ENCODE measurements at regions not wholly inside any gene's neighbourhood (a gene's known extent, or its start where the extent isn't known, plus 50 kb on each side); places are given as distances from the start of the nearest gene placed in this dataset.

- no peak for DNase-seq
Observed at GRCh38 chr11:130588471-130588870, 140.0 kb downstream of the ADAMTS15 start.

DNA sequence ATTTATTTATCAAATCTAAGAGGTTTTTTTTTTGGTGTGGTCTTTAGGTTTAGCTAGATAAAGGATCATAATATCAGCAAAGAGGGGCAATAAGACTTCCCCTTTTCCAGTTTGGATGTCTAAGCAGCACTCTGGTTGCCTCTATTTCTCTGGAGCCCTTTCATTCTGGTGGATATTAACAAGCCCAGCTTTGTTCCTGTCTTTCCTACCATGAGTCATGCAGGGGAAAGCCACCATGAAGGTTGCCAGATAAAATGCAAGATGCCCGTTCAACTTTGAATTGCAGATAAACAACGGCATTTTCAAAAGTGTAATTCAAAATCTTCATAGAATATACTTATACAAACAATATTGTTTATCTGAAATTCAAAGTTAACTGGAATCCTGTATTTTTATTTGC lies 143.6 kb downstream of the ADAMTS15 start:
- no peak for DNase-seq

DNA sequence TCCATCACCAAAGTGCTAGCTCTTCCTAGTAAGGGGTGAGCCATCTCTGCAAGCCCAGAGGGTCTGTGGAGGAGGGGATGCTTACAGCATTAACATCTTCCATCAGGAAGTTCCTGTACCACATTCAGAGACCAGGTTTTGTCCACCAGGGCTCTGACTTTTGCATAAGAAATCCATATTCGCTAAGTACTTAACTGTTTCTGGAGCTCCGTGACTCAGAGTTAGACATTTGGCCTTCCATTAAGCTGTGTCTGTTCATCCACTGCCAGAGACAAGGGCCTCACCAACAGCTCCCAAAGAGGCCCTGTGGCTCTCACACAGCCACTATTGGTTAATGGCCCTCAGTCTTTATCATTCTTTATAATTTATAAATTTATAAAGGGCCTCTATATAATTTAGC lies 144.6 kb downstream of the ADAMTS15 start:
- no peak for DNase-seq

DNA sequence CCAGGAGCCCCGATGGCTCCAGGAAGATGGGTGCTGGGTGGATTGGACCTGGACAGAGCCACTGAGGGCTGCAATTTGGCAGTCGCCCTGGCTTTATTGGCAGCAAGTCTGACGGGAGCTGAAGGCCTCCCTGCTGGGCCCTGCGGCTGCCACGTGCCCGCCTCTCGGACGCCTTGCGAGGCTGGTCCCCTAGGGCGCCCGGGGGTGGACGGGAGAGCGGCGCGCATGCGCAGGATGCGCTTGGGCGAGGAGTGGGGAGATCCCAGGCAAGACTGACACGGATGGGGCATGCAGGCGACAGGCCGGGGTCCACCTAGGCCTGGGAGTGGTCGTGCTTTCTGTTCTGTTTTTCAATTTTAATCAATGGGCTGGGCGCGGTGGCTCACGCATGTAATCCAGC lies 150.0 kb downstream of the ADAMTS15 start:
- DNase-seq = no peak

GRCh38 chr11:130599073-130599654 lies 150.7 kb downstream of the ADAMTS15 start:
- DNase-seq = no peak

DNA sequence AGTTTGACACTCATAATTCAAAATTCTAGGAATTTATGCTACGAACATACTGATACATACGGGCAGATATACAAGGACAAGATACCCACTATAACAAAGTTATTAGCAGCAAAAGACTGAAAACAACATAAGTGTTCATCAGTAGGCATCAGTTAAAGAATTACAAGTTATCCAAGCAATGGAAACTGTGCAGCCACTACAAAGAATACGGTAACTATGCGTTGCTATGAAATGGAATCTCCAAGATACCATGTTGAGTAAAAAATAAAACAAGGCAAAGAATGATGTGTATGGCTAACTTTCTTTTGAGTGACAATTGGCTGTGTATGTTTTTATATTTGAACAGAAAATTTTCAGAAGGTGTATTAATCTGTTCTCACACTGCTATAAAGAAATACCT lies 151.7 kb downstream of the ADAMTS15 start:
- DNase-seq = no peak

DNA sequence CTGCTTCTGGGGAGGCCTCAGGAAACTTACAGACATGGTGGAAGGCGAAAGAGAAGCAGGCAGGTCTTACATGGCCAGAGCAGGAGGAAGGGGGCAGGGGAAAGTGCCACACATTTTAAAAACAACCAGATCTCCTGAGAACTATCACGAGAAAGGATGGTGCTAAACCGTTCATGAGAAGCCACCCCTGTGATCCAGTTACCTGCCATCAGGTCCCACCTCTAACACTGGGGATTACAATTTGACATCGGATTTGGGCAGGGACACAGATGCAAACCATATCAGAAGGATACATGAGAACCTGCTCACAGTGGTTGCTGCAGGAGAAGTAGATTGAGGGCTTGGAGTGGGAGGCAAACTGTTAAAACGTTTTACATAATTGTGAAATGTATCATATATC lies 152.2 kb downstream of the ADAMTS15 start:
- DNase-seq = no peak

DNA sequence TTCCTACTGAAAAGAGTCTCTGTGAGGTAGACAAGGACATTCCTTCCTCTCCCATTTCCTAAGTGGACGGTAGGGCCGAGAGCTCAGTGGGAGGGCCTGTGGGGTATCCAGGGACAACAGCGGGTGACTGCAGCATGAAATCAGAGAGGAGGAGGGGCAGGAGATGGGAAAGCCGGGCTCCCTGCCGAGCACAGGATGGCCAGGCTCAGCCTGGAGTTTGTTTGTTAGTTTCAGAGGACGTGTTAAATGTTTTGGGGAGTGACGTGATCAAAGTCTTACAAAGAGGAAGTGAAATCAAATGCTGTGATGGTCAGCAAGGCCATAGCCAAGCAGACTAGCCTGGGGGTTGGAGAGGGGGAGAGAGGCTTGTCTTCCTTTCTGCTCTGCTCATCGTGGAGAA lies 152.7 kb downstream of the ADAMTS15 start:
- no peak for DNase-seq

- no peak for DNase-seq
Observed at GRCh38 chr11:130601764-130602460, 153.5 kb downstream of the ADAMTS15 start.

GRCh38 chr11:130602641-130603334 lies 154.3 kb downstream of the ADAMTS15 start:
- no peak for DNase-seq

GRCh38 chr11:130603335-130603906 lies 155.0 kb downstream of the ADAMTS15 start:
- no peak for DNase-seq

DNA sequence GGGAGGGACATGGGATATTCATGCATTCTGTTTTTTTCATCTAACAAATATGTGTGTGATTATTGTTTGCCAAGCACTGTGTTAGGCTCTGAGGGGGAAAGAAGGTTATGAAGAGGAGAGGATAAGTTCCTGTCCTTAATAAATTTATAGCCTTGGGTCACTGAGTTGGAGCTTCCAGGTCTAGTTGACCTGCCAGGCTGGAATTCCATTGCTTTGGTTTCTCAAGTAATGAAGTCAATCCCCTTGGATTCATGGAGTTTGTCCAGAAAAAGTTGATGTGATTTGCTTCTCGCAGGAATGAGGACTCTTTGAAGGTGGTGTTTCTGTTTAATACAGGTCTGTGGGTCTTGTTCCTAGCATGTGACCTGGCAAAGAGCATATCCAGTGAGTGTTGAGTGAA lies 156.2 kb downstream of the ADAMTS15 start:
- no peak for DNase-seq

GRCh38 chr11:130606178-130606577 lies 157.7 kb downstream of the ADAMTS15 start:
- no peak for DNase-seq

- DNase-seq = no peak
Observed at GRCh38 chr11:130606781-130607511, 158.5 kb downstream of the ADAMTS15 start.

DNA sequence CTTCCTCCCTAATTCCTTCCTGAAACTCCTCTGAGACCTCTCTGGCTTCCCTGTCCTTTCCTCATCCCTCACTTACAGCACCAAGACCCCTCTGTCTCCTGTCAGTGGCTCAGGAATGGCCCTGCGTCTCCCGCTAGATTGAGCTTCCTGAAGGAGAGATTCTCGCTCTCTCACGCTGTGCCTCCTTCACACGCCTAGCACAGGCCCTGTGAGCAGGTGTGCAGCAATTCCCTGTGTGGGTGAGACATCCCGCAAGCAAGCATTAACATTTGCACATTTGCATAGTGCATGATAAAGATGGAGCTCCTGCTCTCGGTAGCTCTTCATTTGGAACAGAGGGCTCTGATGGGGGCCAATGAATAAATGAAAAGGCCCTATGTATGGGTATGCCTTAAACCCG lies 159.8 kb downstream of the ADAMTS15 start:
- DNase-seq = no peak

GRCh38 chr11:130609121-130610035 lies 160.9 kb downstream of the ADAMTS15 start:
- no peak for DNase-seq

GRCh38 chr11:130611791-130612251 lies 163.4 kb downstream of the ADAMTS15 start:
- no peak for DNase-seq

DNA sequence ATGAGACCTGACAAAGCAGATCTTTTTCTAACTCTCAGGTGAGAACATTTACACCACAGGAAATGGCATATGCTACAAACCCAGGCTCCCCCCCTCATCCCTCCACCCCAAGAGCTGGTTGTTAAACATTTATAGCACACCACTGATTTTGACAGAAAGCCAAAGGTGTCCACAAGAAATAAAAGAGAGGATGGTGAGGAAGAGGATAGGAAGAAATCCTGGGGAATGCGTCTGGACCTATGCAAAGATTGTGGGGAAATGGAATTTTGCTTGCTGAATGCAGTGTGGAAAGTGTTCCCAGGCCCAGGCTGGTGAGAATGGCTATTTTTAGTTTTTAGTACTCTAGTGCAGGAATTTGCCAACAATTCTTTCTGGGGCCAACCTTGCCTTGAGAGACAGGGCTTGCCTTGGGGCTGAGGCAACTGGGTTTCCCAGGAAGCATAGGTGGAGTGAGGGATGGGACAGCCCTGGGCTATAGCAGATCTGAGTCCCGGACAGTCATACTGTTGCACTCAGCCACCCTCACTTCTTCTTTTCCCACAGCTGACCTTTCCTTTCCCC lies 163.9 kb downstream of the ADAMTS15 start:
- DNase-seq = no peak

DNA sequence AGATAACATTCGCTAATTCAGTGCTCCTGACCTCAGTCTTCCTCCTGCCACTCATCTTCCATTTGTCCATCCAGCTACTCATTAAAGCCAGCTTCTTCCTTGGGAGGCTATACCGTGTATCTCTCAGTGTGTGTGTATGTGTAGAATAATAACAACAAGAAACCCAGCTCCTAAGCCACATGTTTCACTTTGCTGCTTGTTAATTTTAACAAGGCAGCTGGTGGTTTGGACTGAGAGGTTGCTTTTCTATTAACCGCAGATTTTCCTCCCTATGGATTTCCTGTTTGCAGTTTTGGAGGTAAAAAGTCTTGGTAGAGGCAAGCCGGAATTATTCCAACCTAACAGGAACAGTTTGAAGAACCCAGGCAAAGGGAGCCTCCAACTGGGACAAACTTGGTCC lies 165.0 kb downstream of the ADAMTS15 start:
- no peak for DNase-seq

DNA sequence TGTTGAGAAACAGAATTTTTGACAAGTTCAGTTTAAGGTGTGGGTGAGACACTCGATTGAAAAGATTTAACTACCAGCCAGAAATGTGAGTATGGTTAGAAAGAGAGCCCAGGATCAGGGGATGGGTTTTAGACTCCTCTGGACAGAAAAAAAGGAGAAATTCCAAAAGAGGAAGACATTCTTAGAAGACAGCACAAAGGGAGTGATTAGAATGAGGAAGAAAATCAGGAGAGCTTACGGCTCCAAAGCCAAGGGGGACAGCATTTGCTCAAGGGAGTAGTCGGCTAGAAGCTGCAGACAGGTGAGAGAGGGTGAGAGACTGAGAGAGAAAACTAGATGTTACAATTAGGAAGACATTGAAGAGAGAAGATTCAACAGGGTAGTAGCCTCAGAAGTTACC lies 166.1 kb downstream of the ADAMTS15 start:
- DNase-seq = no peak

- DNase-seq = no peak
Observed at GRCh38 chr11:130615561-130615960, 167.1 kb downstream of the ADAMTS15 start.

DNA sequence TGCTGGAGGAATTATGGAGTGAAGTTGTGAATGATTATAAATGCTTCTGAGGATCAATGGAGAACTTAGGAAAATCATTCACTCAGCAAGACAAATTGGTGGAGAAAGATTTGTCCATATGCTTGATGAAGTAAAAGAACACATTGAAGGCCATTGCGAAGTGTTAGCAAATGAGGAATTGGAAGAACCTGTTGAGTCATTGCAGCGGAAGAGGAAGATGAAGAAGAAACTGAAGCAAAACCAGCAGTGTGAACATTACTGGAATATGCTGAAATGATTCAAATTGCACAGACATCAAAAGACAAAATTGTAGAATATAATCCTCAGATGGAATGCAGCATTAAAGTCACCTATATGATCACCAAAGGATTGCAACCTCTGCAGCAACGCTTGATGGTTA lies 168.1 kb downstream of the ADAMTS15 start:
- DNase-seq = no peak

Data from NCI-H2081 treated with DMSO at 0.1 percent for 48 hours (cell line).